NCI-H446 (cell line): ENCODE measurements at regions not wholly inside any gene's neighbourhood (a gene's known extent, or its start where the extent isn't known, plus 50 kb on each side); places are given as distances from the start of the nearest gene placed in this dataset.

ENCODE experiments used
- DNase-seq, 2 experiments: peaks; one replicate each; lab custom pipeline; 2025; lab: John Stamatoyannopoulos, UW

DNA sequence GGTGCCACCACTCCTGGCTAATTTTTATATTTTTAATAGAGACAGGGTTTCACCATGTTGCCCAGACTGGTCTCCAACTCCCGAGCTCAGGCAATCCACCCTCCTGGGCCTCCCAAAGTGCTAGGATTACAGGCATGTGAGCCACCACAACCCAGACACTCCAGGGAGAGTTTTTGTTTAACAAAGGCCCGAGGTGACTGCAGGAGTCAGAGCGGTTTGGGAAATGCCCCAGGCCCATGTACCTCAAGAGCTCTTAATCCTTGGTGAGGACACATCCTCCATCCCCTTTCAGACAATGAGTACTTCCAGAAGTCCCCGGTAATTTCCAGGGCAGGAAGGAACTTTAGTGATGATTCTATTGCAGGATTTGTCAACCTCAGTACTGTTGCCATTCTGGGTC, 176.0 kb downstream of the ESRRB start:
- no peak for DNase-seq

DNA sequence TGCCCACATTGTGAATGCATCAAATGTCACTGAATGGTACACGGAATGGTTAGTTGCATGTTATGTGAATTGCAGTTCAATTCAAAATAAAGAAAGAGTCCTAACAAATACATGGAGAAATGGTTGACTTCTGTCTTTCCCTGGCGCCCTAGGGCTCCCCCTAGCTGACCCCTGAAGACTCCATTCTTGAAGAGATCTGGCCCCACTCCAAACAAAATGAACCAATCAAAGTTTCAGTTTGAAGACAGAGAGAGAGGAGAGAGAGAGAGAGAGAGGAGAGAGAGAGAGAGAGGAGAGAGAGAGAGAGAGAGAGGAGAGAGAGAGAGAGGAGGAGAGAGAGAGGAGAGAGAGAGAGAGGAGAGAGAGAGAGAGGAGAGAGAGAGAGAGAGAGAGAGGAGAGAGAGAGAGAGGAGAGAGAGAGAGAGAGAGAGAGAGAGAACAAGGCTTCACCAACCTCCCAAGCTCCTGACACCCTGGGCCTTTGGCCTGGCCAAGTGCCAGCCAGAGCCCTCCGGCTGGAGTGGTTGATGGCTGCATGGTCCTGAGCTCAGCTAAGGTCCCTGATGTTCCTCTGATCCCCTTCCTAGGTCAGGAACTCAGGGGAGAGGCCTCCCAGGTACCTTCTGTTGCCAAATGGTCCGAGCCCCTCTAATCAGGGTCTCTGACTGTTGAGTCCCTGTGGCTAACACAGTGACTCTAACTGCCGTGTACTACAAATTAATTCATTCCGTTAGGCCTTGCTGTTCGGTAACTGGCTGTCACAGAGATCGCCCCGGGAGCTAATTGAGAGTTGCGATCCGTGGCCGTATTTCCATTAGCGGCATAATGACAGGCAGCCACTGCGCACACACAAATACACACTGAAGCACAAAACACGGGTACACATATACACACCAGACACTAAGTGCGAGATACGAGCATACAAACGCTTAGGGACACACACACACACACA, 188.8 kb downstream of the ESRRB start:
- DNase-seq: peak in 1 of 2 experiments; percentile 14

DNA sequence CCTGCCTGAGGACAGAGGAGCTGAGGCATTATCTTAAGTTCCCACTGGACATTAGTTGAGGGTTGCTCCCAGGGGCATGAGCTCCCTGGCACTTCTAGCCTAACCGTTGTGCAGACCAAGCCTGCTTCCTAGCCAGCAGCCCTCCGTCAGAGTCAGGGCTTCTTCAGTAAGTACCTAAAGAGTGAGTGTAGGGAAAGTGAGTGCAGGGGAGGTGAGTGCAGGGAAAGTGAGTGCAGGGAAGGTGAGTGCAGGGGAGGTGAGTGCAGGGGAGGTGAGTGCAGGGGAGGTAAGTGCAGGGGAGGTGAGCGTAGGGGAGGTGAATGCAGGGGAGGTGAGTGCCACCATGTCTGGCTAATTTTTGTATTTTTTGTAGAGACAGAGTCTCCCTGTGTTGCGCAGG, 190.5 kb downstream of the ESRRB start:
- no peak for DNase-seq

DNA sequence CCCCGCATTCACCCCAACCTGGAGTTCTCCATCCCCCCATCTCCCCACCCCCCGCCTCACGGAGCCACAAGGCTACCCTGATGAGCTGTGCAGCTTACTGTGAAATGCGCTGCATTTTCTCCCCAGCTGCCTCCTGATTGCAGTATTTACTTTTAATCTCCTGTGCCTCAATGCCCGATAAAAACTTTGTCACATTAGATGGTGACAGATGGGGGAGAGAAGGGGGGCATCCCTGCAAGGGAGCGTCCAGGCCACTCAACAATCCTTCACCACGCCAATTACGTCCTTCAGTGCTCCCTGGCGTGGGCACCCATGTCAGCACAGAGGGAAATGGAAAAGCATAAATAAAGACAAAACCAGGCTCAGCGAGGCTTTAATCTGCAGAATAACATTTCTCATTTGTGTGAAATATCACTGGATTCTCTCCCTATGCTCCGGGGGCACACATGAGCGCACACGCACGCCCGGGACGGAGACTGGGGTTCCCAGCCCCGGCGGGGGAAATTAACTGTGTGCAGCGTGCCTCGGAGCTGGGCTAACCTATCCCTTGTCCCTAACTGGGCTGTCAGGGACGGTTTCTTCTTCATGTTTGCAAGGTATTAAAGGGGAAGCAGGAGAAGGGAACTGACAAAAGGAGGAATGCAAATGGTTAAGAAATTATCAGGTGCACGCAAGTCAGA, 186.7 kb upstream of the VASH1 start:
- no peak for DNase-seq

DNA sequence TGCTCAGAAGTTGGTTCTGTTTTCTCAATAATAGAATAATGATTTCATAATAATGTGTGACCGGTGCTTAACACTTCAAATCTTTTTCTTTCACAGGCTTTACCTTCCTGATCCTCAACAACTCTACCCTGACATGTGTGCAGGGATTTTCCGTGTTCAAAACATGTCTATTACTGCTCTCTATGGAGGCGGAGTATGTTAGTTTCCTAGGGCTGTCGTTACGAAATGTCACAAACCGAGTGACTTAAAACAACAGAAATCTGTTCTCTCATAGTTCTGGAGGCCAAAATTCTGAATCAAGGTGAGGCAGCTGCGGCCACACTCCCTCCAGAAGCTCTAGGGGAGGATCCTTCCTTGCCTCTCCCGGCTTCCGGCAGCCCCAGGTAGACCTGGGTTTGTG, 186.2 kb upstream of the VASH1 start:
- DNase-seq: no peak

DNA sequence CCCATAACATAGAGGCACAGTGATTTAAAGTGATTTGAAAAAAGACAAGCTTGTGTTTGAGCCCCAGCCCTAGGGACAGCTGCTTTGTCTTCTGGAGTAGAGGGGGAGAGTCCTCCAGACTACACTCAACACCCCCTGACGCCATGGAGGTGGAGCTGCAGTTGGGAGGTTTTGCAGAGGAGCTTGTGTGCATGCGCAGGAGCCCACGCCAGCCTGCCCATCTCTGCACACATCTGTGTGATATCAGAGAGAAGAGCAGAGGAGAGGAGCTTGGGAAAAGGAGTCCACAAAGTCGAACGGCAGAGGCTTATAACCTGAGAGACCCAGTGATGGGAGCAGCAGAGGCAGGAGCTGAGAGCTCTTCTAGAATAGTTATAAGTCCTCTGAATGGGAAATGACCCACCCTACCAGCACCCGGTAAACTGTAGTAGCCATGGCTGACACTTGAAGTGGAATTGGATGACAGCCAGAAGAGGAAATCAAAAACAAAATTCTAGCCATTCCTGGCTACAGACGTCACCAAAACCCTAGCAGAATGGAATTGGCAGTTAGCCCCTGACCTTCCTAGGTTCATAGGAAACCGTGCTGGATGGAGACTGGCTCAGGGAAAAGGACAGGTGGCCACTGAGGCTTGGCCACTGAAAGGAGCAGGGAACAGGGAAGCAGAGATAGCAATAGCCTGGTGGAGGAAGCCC, 185.1 kb upstream of the VASH1 start:
- peak; percentile 63 to 83 for DNase-seq

DNA sequence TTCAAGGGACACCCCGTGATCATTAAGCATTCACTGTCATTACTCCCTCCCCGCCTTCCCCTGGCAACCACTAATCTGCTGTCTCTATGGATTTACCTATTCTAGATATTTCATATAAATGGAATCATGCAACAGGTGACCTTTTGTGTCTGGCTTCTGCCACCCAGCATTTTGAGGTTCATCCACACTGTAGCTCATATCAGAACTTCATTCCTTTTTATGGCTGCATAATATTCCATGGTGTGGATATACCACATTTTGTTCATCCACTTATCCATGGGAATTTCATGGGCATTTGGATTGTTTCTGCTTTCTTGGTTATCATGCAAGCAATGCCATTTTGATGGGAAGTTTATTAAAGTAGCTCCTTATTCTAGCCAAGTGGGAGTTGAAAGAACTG, 184.2 kb upstream of the VASH1 start:
- DNase-seq: no peak

DNA sequence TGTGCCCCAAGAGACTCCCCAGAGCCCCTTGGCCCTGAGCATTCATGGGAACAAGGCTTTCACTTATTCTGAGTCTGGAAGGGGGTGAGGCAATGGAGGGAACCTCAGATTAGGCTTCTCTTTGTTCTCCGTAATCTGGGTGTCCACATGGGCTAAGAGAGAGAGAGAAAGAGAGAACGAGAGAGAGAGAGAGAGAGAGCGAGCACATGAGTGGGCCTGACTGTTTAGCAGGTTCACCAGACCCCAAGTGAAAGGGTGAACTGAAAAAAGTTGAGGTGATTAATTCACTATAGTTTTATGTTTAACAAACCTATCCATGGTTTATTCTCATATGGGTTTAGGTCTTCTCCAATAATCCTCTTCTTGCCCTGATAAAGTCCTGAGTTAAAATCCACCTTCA, 183.4 kb upstream of the VASH1 start:
- no peak for DNase-seq

DNA sequence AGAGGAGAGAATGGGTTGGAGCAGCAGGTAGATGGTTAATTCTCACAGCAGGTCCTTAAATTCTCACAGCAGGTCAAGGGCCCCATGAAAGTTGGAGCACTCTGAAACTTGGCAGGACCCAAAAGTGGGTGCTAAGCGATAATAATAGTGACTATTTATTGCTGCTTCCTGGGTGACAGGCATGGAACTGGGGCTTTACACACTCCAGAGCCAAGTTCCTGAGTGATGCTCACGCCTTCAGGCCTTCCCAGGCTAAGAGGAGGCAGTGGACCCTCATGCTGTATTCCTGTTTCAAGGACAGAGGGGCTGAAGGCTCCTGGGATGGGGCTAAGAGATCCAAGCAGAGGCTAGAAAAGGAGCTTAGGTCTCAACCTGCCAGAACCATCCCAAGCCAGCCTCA, 180.9 kb upstream of the VASH1 start:
- no peak for DNase-seq

DNA sequence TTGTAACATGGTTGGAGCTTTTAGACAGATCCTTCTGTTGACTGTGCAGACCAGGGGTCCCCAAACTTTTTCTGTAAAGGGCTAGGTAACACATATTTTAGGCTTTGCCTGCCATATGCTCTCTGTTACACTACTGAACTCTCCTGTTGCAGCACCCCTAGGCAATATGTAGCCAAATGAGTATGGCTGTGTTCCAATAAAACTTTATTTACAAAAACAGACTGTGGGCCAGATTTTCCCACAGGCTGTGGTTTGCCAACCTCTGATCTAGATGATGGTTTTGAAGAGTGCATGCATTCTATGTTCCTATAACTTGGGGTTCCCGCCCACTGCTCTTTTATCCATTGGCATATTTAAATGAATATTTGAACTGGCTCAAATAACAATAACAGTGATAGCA, 180.3 kb upstream of the VASH1 start:
- peak in 1 of 2 experiments; percentile 68 for DNase-seq

DNA sequence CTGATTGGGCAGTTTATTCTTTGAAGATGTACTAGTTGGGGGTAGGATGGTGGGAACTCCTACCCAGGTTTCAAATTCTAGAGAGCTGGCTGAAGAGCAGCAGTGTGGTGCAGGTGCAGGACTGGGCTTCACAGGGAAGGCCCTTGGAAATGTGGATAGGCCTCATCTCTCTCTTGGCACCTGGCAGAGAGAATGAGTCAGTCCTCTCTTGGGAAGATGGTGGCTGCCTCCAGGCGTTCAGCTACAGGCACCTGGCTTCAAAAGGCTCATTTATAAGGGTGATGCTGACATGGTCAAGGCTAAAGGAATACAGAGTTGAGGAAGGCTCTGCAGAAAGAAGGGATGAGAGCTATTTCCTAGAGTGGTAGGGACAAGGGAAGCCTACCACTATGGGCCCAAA, 179.7 kb upstream of the VASH1 start:
- peak in 1 of 2 experiments; percentile 46 for DNase-seq

DNA sequence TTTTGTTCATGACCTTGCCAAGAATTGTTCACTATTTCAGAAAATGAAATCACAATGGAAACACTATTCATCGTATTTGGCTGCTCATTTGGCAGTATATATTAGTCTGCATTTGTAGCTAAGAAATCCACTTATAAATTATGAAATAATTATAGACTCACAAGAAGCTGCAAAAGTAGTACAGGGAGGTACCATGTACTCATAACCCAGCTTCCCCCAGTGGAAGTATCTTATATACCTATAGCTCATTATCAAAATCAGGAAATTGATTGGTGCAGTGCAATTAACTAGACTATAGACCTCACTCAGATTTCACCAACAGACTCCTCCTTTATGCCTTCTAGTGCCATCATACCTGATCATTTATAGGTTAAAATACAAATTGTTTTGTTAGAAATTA, 178.8 kb upstream of the VASH1 start:
- DNase-seq: no peak

DNA sequence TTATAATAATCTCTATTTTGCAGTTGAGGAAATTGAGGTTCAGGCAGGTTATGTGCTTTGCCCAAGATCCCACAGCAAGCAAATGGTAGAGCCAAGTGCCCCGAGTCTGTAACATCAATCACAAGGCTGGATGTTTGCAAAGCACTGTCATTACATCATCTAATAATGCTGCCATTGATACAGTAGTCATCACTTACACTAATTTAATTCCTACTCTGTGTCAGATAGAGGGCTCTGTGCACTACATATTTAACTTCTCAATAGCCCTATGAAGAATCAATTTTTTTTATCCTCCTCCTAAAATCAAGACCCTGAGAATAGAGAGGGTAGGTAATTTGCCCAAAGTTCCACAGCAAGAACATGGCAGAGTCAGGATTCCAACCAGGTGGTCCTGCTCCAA, 178.1 kb upstream of the VASH1 start:
- DNase-seq: peak in 1 of 2 experiments; percentile 52

DNA sequence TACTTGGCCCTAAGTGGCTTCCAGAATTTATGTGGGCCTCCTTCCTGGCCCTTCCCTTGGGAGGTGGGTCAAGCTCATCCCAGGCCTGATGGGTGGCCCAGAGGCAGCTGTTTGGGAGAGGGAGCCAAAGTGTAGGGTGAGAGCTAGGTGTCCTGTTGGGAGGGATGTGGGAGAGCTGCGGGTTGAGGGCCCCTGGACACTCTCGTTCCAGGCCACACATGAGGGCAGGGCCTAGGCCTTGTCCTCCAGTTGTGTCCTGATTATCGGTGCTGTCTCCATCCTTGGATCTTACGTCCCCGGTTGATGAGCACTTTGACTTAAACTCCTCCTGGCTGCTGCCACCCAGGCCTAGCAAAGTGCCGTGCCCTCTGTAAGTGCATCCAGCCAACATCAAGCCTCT, 177.5 kb upstream of the VASH1 start:
- no peak for DNase-seq

DNA sequence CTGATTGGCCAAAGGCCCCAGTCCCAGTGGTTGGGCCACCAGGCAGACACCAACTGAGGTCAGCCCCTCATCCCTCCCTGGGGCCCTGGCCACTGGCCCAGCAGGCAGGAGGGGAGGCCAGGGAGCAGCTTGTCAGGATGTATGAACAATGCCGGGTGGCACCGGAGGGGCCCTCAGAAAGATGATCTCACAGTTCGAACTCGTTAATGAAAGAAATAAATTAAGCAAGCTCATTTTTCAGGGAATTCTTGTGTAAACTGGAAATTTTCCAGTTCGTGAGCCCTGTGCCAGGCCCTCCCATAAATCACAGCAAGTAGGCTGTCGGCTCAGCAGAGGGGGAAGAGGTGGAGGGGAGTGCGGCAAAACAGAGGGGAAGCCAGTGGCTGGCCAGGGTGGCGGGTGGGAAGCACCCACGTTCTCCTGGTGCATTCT, 177.0 kb upstream of the VASH1 start:
- DNase-seq: peak; percentile 96 to 98

DNA sequence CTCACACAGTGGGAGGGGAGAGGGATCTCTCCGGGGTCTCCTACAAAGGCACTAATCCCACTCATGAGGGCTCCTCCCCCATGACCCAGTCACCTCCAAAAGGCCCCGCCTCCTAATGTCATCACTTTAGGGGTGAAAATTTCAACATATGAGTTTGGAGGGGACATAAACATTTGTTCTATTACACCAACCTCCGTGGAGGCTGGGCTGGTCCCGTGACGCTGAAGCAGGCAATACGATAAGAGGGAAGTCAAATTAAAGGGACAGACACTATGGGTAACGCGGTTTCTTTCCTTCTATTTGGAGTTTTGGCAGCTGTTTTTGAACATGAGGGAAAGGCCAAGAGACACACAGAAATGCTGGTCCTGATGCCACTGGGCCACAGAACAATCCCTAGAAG, 175.7 kb upstream of the VASH1 start:
- DNase-seq: peak in 1 of 2 experiments; percentile 36

DNA sequence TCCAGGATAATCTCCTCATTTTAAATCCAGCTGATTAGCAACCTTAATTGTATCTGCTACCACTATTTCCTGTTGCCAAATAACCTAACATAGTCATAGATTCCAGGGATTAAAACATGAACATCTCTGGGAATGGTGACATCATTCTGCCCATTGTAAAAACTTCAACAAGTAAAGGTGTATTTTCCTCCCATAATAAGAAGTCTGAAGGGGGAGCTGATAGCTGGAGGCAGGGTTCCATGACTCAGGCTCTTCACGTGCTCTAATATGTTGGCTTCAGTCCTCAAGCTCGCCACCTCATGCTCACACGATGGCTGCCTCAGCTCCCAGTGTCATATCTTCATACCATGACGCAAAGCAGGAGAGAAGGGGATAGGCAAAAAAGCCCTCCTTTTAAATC, 172.0 kb upstream of the VASH1 start:
- no peak for DNase-seq

DNA sequence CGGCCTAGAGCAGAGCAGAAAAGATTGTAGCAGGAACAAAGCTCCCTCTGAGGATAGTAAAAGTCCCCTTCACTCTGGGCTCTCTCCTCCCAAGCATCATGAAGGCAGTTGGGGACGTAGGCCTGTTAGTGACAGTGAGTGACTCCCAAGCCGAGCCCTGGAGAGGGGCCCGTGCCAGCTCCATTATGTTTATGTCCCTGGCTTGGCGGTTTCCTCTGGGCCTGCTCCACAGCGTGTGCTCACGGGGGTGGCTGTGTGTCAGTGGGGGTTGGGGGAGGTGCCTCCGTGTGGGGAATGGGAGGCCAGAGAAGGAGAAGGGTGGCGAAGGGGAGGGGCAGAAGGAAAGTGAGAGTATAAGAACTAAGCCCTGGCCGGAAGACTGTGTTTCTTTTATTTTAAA, 170.0 kb upstream of the VASH1 start:
- peak; percentile 23 to 69 for DNase-seq

DNA sequence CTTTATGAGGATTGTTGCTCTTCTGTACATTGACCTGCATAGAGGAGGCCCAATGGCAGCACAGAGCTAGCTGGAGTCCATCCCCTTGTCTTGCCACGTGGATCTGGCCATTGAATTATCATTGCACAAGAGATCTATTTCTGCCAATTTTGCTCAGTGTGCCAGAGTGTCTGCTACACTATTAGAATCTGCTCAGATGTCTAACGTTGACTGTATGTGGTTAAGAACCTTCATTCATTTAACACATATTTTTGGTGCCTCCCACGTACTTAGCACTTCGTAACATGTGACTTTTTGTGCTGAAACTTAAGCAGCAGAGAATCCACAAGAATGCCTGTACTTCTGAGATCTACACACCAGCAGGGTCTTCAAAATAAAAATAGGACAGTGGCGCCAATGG, 166.0 kb upstream of the VASH1 start:
- no peak for DNase-seq

DNA sequence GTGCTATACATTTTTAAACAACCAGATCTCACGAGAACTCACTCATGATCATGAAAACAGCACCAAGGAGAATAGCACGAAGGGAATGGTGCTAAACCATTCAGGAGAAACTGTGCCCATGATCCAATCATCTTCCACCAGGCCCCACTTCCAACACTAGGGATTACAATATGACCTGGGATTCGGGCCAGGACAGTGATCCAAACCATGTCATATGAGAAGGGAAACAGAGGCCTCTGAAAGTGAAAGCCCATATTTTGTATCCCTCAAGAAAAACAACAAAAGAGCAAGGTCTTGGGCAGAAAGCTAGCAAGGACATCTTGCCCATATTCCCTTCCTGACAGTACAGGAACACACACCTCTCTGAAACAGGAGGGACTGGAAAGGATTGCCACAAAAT, 163.9 kb upstream of the VASH1 start:
- peak in 1 of 2 experiments; percentile 54 for DNase-seq

DNA sequence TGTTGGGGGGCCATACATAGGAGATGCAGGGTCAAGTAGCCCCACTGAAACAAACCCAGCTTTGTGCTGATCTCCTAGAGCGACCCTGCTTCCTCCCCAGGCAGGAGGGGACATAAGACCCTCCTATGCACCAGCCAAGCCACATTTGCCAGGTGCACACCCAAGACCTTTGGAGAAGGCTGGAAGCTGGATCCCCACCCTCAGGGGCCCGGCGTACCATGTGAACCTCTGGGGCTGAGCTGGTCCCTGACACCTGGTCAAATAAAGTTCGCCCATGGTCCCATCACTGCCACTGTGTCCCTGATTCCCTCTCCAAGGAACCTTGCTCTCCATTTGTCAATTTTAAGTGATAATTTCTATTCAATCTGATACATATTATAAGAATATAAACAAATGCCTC, 162.1 kb upstream of the VASH1 start:
- DNase-seq: no peak

DNA sequence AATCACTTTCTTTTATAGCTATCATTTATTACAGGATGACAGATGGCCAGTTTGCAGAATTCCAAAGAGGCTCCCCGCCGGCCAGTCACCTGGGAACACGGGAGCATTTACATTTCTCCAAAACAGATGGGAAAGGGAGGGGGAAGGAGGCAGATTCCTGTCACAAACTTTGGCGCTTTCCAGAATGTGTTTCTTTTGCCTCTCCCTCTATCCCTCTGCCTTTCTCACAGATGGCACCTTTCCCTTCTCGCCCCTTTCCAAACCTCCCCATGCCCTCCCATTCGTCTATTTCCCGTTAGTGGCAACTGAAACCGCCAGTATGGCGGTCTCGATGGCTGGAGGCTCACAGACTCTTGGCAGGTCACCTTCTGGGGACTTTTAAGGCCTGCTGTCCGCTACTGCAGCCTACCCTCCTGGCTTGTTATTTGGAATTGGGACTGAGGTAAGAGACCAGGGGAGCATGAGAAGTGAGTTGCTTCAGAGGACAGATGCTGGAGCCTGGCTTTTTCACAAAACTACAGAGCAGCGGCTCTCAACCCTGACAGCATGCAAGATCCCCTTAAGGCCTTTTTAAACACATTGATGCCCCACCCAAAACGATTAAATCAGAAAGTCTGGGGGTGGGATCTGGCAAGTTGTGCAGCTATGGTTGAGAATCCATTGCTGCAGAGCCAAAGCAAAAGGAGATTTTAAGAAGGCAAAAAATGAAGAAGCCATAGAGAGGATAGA, 161.5 kb upstream of the VASH1 start:
- DNase-seq: peak; percentile 31 to 83
